ENCODE measurements at regions not wholly inside any gene's neighbourhood (a gene's known extent, or its start where the extent isn't known, plus 50 kb on each side); places are given as distances from the start of the nearest gene placed in this dataset.
"Not testable (repeated sequence)": the region's sequence is repeated elsewhere in the genome, so short reads cannot be mapped to it uniquely, and the experiment has no call there.

GRCh38 chr5:67636091-67636490 is 439.5 kb upstream of the CD180 start:
- DNase-seq (ENCODE audit: low read depth, low spot score): no peak
- no peak overlapping the region for H3K27ac ChIP-seq

- H3K27ac ChIP-seq; DNase-seq (ENCODE audit: low read depth, low spot score): not testable (repeated sequence)
These were observed 430.5 kb upstream of the CD180 start for GRCh38 chr5:67627079-67627478.

- DNase-seq (ENCODE audit: low read depth, low spot score): no peak
- H3K27ac ChIP-seq: no peak overlapping the region
These were observed 426.5 kb upstream of the CD180 start for GRCh38 chr5:67623078-67623477.

DNA sequence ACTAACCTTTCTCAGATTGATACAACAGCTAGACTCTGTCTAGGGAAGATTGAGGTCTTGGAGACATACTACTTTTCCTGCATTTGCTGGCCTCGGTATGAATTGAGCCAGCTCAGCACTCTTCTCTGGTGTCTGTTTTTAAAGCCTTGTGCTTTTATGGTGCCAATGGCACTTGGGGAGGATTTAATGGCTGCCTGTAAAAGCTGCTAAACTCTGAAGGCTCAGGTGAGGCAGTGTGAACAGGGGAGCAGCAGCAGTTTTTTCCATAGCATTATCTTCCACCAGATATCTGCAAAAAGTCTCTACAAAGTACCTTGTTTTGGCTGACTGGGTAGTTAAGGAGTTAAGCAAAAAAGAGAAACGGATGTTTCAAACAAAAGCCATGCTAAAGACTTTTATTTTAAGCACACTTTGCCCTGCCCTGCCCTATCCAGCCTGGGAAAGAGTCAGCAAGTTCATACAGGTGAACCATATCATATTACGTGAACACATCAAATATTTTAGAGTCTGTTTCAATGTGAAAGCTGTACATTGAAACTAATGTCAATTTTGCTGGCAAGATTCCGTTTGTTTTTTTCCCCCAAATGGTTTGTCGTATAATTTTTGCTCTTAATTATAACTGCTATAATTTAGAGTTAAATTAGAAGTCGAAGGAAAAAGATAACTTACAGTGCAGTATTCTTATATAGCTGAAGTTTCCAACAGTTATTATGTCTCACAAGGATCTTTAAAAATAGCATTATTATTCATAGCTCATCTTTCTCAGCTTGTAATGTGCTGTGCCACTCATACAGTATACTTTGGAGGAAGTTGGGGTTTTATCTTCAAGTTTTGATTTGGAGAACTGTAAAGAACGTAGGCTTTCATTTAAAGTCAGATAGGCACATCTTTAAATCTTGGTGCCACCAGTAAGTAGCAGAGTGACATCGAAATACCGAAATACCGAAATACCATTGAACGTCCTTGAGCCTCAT is 424.1 kb upstream of the CD180 start:
- DNase-seq (ENCODE audit: low read depth, low spot score): no peak
- peak overlapping the region; percentile 9 for H3K27ac ChIP-seq

GRCh38 chr5:67619636-67620035 is 423.0 kb upstream of the CD180 start:
- no peak overlapping the region for H3K27ac ChIP-seq
- DNase-seq (ENCODE audit: low read depth, low spot score): no peak

DNA sequence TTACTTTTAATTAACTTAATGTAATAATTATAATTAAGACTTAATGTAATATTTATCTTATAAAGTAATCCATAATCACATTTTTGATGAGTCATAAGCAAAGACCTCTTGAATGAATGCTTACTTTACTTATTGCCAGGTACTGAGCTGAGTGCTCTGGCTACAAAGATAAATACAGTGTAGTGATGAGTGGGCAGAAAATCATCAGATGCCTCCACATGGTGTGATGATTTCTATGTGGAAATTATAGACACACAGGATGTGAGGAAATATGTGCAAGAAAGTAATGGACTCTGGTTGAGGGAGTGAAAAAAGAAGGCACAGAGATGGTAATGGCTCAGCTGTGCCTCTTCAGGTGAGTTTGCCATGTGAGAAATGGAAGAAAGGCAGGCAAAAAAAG is 422.6 kb upstream of the CD180 start:
- H3K27ac ChIP-seq: no peak overlapping the region
- DNase-seq (ENCODE audit: low read depth, low spot score): no peak

- H3K27ac ChIP-seq: no peak overlapping the region
These were observed 420.5 kb upstream of the CD180 start for GRCh38 chr5:67617051-67617450.

DNA sequence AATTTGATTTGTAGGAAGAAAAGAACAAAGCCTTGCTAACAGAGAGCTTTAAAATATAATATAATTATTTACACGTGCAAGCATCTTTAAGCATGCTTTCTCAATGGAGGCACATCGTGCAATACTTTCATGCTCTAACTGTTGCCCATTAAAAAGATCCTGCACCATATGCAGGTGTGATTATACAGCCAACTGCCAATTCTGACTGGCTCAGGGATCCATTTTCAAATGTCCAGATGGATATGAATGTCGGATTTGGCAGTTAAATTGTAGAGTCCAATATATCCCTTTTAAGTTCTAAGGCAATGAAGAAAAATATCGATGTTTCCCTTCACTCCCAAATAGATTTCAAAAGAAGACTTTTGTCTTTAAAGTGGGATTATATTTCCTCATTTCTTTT is 416.4 kb upstream of the CD180 start:
- no peak overlapping the region for H3K27ac ChIP-seq
- DNase-seq (ENCODE audit: low read depth, low spot score): no peak

More at GRCh38 chr5:67617051-67617450, 420.5 kb upstream of the CD180 start:
- no peak for DNase-seq (ENCODE audit: low read depth, low spot score)

DNA sequence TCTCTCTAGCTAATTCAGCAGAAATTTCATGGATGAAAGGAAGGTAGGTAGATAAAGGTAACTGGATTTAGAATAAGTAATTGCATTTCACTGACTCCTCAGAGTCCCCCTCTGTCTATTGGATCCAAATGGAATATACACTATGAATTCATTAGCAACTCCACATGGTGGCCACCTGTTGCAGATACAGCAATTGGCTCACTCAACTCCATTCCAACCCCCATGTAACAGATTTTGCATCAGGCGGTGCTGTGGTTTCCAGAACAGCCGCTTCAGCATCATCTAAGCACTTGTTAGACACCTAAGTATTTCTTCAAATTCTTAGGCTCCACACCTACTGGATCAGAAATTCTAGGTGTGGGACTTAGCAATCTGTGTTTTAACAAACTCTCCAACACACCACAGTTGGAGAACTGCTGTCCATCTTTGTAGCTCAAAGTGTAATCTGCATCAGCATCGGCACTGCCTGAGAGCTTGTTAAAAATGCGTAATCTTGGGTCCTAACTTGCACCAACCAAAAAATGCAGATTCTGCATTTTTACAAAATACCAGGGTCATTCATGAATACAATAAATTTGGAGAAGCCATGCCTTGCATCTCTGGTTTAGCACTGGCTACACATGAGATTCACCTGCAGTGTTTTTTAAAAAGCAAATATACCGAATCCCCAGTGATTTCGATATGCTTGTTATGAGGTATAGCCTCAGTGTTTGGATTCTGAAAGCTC is 413.8 kb upstream of the CD180 start:
- H3K27ac ChIP-seq: no peak overlapping the region

GRCh38 chr5:67607958-67608357 is 411.4 kb upstream of the CD180 start:
- H3K27ac ChIP-seq: no peak overlapping the region
- no peak for DNase-seq (ENCODE audit: low read depth, low spot score)

More for the DNA sequence above, 413.8 kb upstream of the CD180 start:
- DNase-seq (ENCODE audit: low read depth, low spot score): no peak

DNA sequence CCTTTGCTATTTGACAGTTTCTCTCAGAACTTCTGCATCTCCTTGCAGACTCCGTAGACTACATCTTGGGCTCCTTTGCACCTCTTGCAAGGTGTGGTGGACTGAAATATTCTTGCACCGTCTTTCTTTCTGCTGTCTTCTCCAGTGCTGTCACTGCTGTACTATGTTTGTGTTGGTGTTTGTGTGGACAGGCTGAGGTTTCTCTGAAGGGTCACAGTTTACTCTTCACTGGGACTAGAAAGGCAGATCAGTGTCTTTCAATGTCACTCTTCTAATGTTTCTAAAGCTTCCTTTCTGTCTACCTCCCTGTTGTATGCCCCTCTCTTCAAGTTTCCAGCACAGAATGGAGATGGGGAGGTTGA is 410.0 kb upstream of the CD180 start:
- no peak overlapping the region for H3K27ac ChIP-seq
- DNase-seq (ENCODE audit: low read depth, low spot score): no peak

GRCh38 chr5:67605730-67606585 is 409.4 kb upstream of the CD180 start:
- no peak overlapping the region for H3K27ac ChIP-seq
- DNase-seq (ENCODE audit: low read depth, low spot score): no peak

- no peak for DNase-seq (ENCODE audit: low read depth, low spot score)
- H3K27ac ChIP-seq: no peak overlapping the region
These were observed 394.9 kb upstream of the CD180 start for GRCh38 chr5:67591491-67591890.

DNA sequence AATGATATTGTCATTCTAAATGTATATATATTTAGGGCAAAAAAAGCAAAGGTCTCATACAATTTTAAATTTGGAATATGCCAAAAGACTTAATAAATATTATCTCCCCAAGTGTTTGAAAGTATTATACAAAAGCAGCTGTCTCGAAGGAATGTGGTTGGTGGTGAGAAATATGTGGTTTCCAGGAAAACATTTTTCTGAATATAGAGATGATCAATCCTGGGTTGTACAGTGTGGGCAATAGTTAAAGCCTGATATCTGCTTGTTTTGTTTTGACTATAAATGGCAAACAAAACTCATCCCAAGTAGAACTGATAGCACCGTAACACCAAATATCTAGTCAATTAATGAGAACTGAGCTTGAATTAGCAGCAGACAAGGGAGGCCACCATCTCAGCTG is 391.8 kb upstream of the CD180 start:
- H3K27ac ChIP-seq: no peak overlapping the region
- no peak for DNase-seq (ENCODE audit: low read depth, low spot score)

DNA sequence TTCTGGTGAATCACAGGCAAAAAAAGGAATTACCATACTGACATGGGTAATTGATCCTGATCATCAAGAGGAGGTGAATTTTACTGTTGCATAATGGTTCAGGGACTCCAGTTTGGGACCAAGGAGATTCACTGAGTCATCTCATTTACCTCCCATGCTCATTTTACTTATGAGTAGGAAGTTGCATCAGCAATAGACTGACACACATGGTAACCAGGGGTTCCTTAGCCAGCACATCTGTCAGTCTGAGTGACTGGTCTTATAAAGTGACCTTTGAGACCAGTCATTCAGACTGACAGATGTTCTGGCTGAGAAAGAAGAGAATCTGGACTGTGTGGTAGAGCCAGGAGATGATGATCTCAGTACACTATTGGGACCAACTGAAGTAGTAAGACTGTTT is 384.6 kb upstream of the CD180 start:
- H3K27ac ChIP-seq: peak overlapping the region; percentile 42

DNA sequence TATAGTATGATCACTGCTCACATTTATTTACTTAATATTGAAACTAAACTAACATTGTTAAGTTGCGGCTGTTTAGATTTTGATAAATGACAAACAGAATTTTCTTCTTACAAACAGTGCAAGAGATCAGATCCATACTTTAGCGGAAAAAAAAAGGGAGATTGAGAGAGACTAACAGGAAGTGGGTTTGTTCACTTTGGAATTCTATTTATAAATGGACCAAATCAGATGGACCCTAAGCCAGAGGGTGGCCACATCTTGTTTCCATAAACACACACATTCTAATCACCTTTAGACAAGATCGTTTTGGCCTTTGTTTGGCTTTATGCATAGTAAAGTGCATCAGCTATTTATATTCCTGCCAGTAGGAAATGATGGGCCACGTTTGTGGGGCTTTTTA is 381.4 kb upstream of the CD180 start:
- DNase-seq (ENCODE audit: low read depth, low spot score): no peak
- H3K27ac ChIP-seq: no peak overlapping the region

More for the DNA sequence above, 384.6 kb upstream of the CD180 start:
- DNase-seq (ENCODE audit: low read depth, low spot score): peak; percentile 39

DNA sequence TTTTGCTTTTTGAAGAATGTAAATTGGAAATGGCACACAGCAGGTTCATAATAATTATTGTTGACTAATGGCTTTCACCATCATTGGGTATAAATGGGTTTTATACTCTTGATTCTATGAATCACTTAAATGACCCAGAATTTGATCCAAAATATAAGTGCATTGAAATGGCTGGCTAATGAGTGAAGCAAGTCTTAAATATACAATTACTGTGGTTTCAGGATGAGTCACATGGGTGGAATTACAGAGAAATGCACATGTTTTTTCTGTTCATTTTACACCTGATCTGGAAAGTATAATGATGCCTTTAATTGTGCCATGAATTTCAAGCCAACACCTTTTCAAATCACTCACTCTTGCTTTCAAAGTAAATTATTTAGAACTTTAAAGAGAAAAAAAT is 380.8 kb upstream of the CD180 start:
- no peak for DNase-seq (ENCODE audit: low read depth, low spot score)

GRCh38 chr5:67576112-67576511 is 379.5 kb upstream of the CD180 start:
- DNase-seq (ENCODE audit: low read depth, low spot score): no peak
- H3K27ac ChIP-seq: no peak overlapping the region

More for the DNA sequence above, 380.8 kb upstream of the CD180 start:
- no peak overlapping the region for H3K27ac ChIP-seq

DNA sequence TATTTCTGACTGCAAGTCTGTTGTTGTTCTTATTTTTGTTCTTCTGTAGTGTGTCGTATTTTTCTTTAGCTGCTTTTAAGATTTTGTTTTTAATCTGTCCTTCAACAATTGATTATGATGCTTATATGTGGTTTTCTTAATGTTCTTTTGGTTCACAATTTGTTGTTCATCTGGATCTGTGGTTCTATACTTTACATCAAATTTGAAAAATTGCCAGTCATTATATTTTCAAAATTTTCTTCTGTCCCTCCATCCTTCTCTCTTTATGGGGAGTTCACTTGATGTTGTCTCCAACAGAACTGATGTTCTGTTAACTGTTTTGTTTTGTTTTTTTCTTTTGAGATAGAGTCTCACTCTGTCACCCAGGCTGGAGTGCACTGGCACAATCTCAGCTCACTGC is 378.5 kb upstream of the CD180 start:
- DNase-seq (ENCODE audit: low read depth, low spot score): no peak
- no peak overlapping the region for H3K27ac ChIP-seq

- no peak overlapping the region for H3K27ac ChIP-seq
- DNase-seq (ENCODE audit: low read depth, low spot score): no peak
These were observed 364.7 kb upstream of the CD180 start for GRCh38 chr5:67561151-67561932.
